ENCODE measurements at regions not wholly inside any gene's neighbourhood (a gene's known extent, or its start where the extent isn't known, plus 50 kb on each side); places are given as distances from the start of the nearest gene placed in this dataset.

GRCh38 chr2:212794471-212794870 is 255.9 kb upstream of the ERBB4 start:
- TF ChIP-seq POLR2A (IDR thresholded peaks at IDR 0.05) = no peak
- TF ChIP-seq, protein P1, sequence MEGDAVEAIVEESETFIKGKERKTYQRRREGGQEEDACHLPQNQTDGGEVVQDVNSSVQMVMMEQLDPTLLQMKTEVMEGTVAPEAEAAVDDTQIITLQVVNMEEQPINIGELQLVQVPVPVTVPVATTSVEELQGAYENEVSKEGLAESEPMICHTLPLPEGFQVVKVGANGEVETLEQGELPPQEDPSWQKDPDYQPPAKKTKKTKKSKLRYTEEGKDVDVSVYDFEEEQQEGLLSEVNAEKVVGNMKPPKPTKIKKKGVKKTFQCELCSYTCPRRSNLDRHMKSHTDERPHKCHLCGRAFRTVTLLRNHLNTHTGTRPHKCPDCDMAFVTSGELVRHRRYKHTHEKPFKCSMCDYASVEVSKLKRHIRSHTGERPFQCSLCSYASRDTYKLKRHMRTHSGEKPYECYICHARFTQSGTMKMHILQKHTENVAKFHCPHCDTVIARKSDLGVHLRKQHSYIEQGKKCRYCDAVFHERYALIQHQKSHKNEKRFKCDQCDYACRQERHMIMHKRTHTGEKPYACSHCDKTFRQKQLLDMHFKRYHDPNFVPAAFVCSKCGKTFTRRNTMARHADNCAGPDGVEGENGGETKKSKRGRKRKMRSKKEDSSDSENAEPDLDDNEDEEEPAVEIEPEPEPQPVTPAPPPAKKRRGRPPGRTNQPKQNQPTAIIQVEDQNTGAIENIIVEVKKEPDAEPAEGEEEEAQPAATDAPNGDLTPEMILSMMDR (IDR thresholded peaks at IDR 0.05) = no peak
